AG04450 (cell line): ENCODE measurements at regions not wholly inside any gene's neighbourhood (a gene's known extent, or its start where the extent isn't known, plus 50 kb on each side); places are given as distances from the start of the nearest gene placed in this dataset.
"Not testable (repeated sequence)": the region's sequence is repeated elsewhere in the genome, so short reads cannot be mapped to it uniquely, and the experiment has no call there.

ENCODE experiments used
- CTCF ChIA-PET: fragments of 300-600, 350-600 bp; formaldehyde crosslinking; extraction: SDS; loops from one replicate; lab custom pipeline; 2022; ENCODE audit warnings: antibody characterized with exemption, inconsistent platforms; lab: Charles Lee
- POLR2A ChIA-PET: fragments of 350-600 bp; formaldehyde crosslinking; extraction: SDS; loops from one replicate; lab custom pipeline; 2021; ENCODE audit warnings: antibody characterized with exemption, inconsistent platforms; lab: Yijun Ruan, JAX
- DNase-seq: peaks from one replicate; pipeline ENCODE4 v3.0.0-alpha.2; 2011; ENCODE audit warnings: low read depth, low spot score
- H3K27ac ChIP-seq: one replicate; pipeline ENCODE4 v1.5.1; 2012; ENCODE audit warnings: low read depth, low read length, control low read depth
- H3K27me3 ChIP-seq: one replicate; pipeline ENCODE4 v1.6.0; 2012; ENCODE audit warnings: low read length; ENCODE audit not compliant: control insufficient read depth, insufficient read depth
- H3K4me3 ChIP-seq: 2 replicates; pipeline ENCODE4 v1.5.1; 2011; ENCODE audit warnings: mild to moderate bottlenecking, low read depth, low read length, control low read depth
- H3K9me3 ChIP-seq: 2 replicates; pipeline ENCODE4 v1.5.1; 2012; ENCODE audit warnings: low read length; ENCODE audit not compliant: control insufficient read depth, insufficient read depth
- TF ChIP-seq, protein P1 (sequence below): IDR thresholded peaks from 2 replicates; pipeline ENCODE4 v1.5.1; 2011; ENCODE audit warnings: low read depth, low read length, control low read depth, inconsistent platforms

DNA sequence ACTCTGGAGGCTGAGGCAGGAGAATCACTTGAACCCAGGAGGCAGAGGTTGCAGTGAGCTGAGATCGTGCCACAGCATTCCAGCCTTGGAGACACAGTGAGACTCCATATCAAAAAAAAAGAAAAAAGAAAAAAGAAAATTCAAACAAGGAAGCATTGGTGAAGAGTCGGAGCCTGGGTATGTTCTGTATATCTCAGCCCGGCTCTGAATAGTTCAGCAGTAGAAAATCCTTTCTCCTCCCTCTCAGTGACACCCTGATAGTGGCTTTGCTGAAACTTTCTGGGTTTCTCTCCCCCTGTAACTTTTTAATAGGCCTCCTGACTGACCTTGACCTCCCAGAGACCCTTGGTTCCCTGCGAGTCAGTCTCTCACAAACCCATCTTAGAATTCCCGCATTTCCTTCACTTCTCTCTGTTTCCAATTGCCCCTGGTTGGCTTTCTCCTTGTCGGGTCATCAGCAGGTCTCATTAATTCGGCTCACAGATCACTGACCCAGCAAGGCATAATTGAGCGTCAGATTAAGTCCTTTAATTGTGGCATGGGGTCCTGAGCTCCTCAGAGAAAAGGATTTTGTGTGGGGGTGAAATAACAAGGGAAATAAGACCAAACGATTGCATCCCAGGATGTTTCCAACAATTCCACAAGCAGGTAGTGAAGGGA, 541.6 kb upstream of the NRP1 start:
- Histone ChIP-seq H3K27ac (no peak overlapping the region), H3K9me3 (no peaks in the 10 kb centered on the region), H3K4me3 (no peak overlapping the region), H3K27me3 (peaks cover 5% of the 10 kb centered on the region)
- TF ChIP-seq, protein P1, sequence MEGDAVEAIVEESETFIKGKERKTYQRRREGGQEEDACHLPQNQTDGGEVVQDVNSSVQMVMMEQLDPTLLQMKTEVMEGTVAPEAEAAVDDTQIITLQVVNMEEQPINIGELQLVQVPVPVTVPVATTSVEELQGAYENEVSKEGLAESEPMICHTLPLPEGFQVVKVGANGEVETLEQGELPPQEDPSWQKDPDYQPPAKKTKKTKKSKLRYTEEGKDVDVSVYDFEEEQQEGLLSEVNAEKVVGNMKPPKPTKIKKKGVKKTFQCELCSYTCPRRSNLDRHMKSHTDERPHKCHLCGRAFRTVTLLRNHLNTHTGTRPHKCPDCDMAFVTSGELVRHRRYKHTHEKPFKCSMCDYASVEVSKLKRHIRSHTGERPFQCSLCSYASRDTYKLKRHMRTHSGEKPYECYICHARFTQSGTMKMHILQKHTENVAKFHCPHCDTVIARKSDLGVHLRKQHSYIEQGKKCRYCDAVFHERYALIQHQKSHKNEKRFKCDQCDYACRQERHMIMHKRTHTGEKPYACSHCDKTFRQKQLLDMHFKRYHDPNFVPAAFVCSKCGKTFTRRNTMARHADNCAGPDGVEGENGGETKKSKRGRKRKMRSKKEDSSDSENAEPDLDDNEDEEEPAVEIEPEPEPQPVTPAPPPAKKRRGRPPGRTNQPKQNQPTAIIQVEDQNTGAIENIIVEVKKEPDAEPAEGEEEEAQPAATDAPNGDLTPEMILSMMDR, result no peak
- ChIA-PET CTCF (no interaction called here), POLR2A (no interaction called here)
- DNase-seq, result no peak

DNA sequence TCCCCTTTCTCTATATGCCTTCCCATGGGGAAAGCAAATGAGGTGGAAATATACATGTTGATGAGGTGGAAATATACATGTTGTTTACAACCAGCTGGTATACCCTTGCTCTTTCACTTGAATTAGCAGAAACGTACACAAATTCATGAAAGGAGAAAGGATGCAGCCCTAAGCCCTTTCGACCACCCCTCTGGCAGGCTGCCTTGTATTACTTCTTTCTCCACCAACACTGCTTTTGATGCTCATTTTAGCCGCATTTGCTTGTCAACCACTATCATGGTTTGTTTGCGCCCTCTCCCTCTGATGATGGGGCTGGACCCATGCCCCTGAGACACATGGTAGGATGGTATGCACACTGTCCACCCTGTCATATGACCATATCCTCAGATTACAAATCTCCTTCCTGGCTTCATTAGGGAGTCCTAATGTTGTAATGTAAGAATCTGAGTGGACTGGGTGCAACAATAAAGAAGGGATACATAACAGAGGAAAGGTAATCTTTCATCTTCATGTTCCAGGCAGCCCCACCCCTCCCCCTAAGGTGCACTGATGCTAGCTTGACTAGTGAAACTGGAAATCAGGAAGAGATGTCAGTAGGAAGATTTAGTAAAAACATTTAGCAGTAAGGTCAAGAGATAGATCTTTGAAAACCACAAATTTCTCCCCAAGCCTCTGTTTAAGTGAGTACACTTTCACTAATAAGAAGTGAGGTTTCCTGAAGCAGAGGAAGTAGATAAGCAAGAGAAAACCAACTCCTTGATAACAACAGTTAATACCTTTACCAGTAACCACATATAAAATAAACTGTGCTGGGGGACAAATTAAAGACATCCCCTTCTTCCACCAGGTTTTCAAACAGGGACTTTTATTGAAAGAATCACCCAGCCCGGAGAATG, 536.8 kb upstream of the NRP1 start:
- no peak for DNase-seq
- CTCF ChIA-PET, result no interaction called here
- Histone ChIP-seq H3K4me3 (no peak overlapping the region), H3K27ac (no peak overlapping the region), H3K27me3 (peaks cover 20% of the 10 kb centered on the region), H3K9me3 (no peaks in the 10 kb centered on the region)
- TF ChIP-seq, protein P1, result no peak
- POLR2A ChIA-PET, result no interaction called here

DNA sequence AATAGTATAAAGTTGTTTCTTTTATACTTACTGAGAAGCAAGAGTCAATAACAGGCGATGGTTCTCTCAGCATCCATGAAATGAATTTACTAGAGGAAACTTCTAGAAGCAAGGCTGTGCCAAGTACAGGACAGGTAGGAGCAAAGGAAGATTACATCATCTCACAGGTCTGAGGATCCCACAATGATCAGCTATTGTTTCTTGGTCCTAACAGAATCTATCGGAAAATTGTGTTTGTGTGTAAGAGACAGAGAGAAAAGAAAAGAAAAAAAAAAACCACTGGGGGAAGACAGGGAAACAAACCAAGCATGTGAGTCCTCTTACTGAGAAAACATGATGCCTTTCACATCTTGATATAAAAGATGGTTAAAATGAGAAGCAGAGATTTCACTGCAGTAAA, 535.0 kb upstream of the NRP1 start:
- no peak overlapping the region for H3K4me3 ChIP-seq
- H3K27ac ChIP-seq, result no peak overlapping the region
- ChIA-PET POLR2A (no interaction called here), CTCF (interaction anchor here (0.6 kb wide), 2 partner anchors 120 to 130 kb away, joined by 3 read pairs; no protein-coding TSS in a partner anchor)
- no peaks in the 10 kb centered on the region for H3K9me3 ChIP-seq
- peaks cover 18% of the 10 kb centered on the region for H3K27me3 ChIP-seq
- TF ChIP-seq, protein P1, result no peak
- DNase-seq, result no peak

DNA sequence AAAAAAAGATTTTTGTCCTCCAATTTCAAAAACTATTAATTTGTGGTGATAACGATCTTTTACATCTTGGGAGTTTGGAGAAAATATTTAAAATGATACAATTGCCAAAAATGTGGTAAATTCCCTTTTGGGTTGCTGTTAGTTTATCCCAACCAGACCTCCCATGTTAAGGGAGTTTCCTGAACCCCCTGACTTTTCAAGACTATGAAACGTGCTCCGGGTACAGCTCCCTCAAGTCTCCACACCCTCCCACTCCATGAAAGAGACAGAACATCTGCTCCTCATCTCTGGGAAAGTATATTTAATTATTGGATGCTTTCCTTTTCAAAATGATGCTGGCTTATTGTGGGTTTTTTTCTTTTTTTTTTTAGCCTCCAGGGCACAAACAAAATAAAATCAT, 534.6 kb upstream of the NRP1 start:
- H3K9me3 ChIP-seq, result no peaks in the 10 kb centered on the region
- TF ChIP-seq, protein P1, result no peak
- CTCF ChIA-PET, result interaction anchor here (0.6 kb wide), 1 partner anchor 129 kb away, joined by 3 read pairs; no protein-coding TSS in a partner anchor
- no peak overlapping the region for H3K27ac ChIP-seq
- POLR2A ChIA-PET, result no interaction called here
- no peak overlapping the region for H3K4me3 ChIP-seq
- no peak for DNase-seq
- peaks cover 18% of the 10 kb centered on the region for H3K27me3 ChIP-seq

DNA sequence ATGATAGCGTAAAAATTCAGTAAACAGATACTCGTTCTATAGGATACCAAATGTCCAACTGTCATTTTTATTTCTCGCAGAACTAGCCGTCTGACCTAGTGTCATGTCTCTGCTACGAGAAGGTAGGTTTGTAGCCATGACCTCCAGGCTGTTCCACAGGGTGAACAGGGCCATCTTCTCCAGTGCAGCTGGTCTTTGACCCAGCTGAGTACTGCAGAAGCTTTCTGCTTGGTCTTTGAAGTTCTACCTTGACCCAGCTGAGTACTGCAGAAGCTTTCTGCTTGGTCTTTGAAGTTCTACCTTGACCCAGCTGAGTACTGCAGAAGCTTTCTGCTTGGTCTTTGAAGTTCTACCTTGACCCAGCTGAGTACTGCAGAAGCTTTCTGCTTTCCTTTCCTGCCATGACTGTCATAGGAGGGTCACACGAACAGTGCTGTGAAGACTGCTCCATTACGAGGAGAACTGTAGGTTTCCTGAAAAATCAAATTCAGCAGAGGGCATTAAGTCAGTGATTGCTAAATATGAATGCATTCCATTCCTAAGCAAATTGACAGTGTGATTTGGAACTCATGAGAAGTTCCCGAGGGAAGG, 532.8 kb upstream of the NRP1 start:
- CTCF ChIA-PET, H3K27ac ChIP-seq, POLR2A ChIA-PET, DNase-seq, H3K9me3 ChIP-seq, H3K4me3 ChIP-seq: not testable (repeated sequence)
- H3K27me3 ChIP-seq, result peaks cover 18% of the 10 kb centered on the region
